Thyroid gland (tissue), 4 donors: ENCODE measurements at regions not wholly inside any gene's neighbourhood (a gene's known extent, or its start where the extent isn't known, plus 50 kb on each side); places are given as distances from the start of the nearest gene placed in this dataset.

Experiments used
- DNase-seq, 2 donors: peaks; one replicate each; pipeline ENCODE4 v3.0.0-alpha.2; 2019
- H3K27ac ChIP-seq, 3 donors: fragments of 200-600 bp; sonication (generic); 1 replicate in 2 of 3; 2 replicates in 1 of 3; pipeline ENCODE4 v1.5.1; 2016 to 2019; ENCODE audit warnings: mild to moderate bottlenecking in 1 of 3, moderate library complexity in 1 of 3
- H3K27me3 ChIP-seq: fragments of 200-600 bp; sonication (generic); one replicate; pipeline ENCODE4 v1.5.1; 2019
- H3K36me3 ChIP-seq, 2 donors: fragments of 200-600 bp; sonication (generic); one replicate each; pipeline ENCODE4 v1.5.1; 2016 to 2019
- H3K4me1 ChIP-seq, 2 donors: fragments of 200-600 bp; sonication (generic); one replicate each; pipeline ENCODE4 v1.5.1; 2017 to 2019
- H3K4me3 ChIP-seq, 3 donors: fragments of 200-600 bp; sonication (generic); replicated peaks in 1 of 3; 1 replicate in 2 of 3; 2 replicates in 1 of 3; pipeline ENCODE4 v1.5.1; 2016; ENCODE audit warnings: mild to moderate bottlenecking in 1 of 3
- H3K9me3 ChIP-seq: fragments of 200-600 bp; sonication (generic); one replicate; pipeline ENCODE4 v1.5.1; 2017
- CTCF ChIP-seq, 6 experiments: fragments of 200-600 bp in 3 of 6; fragments of 450-650 bp in 3 of 6; sonication (generic) in 3 of 6; IDR thresholded peaks; one replicate each; pipeline ENCODE4 v1.5.1; 2016 to 2019; ENCODE audit warnings: antibody characterized with exemption in 6 of 6, mild to moderate bottlenecking in 2 of 6, inconsistent platforms in 1 of 6, moderate library complexity in 1 of 6
- POLR2A ChIP-seq, 2 donors: fragments of 450-650 bp; IDR thresholded peaks; one replicate each; pipeline ENCODE4 v1.6.1; 2017; ENCODE audit warnings: antibody characterized with exemption in 2 of 2, mild to moderate bottlenecking in 2 of 2, moderate library complexity in 1 of 2
- WGBS, 2 donors: methylation state at CpG; one replicate each; pipeline ENCODE4 v1.1.5; 2017; 5-methylcytosine and 5-hydroxymethylcytosine counted together
- intact Hi-C: fragments of 100-400 bp; cut with DNase I; formaldehyde crosslinking; loops from one replicate; pipeline ENCODE4 v1.15.1; 2023

DNA sequence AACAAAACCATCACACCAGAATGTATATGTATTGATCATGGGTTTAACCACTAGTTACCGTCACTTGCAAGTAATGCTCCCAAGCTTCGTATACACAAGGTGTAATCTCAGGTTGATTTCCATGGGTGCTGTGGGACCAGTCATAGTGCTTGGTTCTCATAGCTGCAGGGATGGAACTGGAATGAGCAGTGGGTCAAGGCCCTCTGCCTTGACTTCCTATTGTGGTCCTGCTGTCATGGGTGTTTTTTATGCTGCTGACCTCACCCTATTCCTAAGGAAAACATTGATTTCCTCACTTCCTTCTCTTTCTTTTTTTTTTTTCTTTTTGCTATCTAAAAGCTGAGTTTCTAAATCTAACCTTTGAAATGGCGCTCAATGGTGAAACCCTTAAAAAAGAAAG, 325.6 kb upstream of the RASGRP1 start:
- DNase-seq: no peak
- intact Hi-C loops: no loop called here
- Histone ChIP-seq H3K36me3 (no peaks in the 10 kb centered on the region), H3K9me3 (no peaks in the 10 kb centered on the region), H3K27me3 (no peaks in the 10 kb centered on the region), H3K4me1 (no peaks in the 10 kb centered on the region), H3K27ac (no peak overlapping the region), H3K4me3 (no peak overlapping the region)
- TF ChIP-seq CTCF (IDR thresholded peaks at IDR 0.05) (no peak), POLR2A (IDR thresholded peaks at IDR 0.05) (no peak)
- 98% methylated on average over 3 of the region's 3 CpGs for WGBS, 2 donors

GRCh38 chr15:38893925-38894242, 329.3 kb upstream of the RASGRP1 start:
- Histone ChIP-seq H3K4me1 (no peaks in the 10 kb centered on the region), H3K27me3 (no peaks in the 10 kb centered on the region), H3K9me3 (no peaks in the 10 kb centered on the region), H3K36me3 (no peaks in the 10 kb centered on the region), H3K27ac (no peak overlapping the region), H3K4me3 (no peak overlapping the region)
- TF ChIP-seq POLR2A (IDR thresholded peaks at IDR 0.05): no peak
- TF ChIP-seq CTCF (IDR thresholded peaks at IDR 0.05): no peak
- intact Hi-C loops: no loop called here
- DNase-seq: no peak

GRCh38 chr15:38894243-38894948, 329.8 kb upstream of the RASGRP1 start:
- Histone ChIP-seq H3K36me3 (no peaks in the 10 kb centered on the region), H3K4me3 (no peak overlapping the region), H3K27ac (no peak overlapping the region), H3K9me3 (no peaks in the 10 kb centered on the region), H3K27me3 (no peaks in the 10 kb centered on the region), H3K4me1 (no peaks in the 10 kb centered on the region)
- WGBS, 2 donors: 60 to 63% methylated on average over 2 of the region's 2 CpGs
- DNase-seq: no peak
- intact Hi-C loops: no loop called here
- TF ChIP-seq POLR2A (IDR thresholded peaks at IDR 0.05): no peak
- no peak for TF ChIP-seq CTCF (IDR thresholded peaks at IDR 0.05)

- Histone ChIP-seq H3K36me3 (no peaks in the 10 kb centered on the region), H3K4me3 (no peak overlapping the region), H3K9me3 (no peaks in the 10 kb centered on the region), H3K27me3 (no peaks in the 10 kb centered on the region), H3K4me1 (no peaks in the 10 kb centered on the region), H3K27ac (no peak overlapping the region)
- intact Hi-C loops: no loop called here
- TF ChIP-seq POLR2A (IDR thresholded peaks at IDR 0.05) (no peak), CTCF (IDR thresholded peaks at IDR 0.05) (no peak)
- 75 to 80% methylated on average over 5 of the region's 5 CpGs for WGBS, 2 donors
- no peak for DNase-seq
Observed at GRCh38 chr15:38895326-38896255, 331.0 kb upstream of the RASGRP1 start.

GRCh38 chr15:38896647-38897046, 332.0 kb upstream of the RASGRP1 start:
- Histone ChIP-seq H3K9me3 (no peaks in the 10 kb centered on the region), H3K27me3 (no peaks in the 10 kb centered on the region), H3K27ac (no peak overlapping the region), H3K4me3 (no peak overlapping the region), H3K4me1 (no peaks in the 10 kb centered on the region), H3K36me3 (no peaks in the 10 kb centered on the region)
- no peak for DNase-seq
- no peak for TF ChIP-seq CTCF (IDR thresholded peaks at IDR 0.05)
- no peak for TF ChIP-seq POLR2A (IDR thresholded peaks at IDR 0.05)
- intact Hi-C loops: no loop called here
- 85 to 96% methylated on average over 1 of the region's 1 CpG for WGBS, 2 donors
